ENCODE measurements at regions not wholly inside any gene's neighbourhood (a gene's known extent, or its start where the extent isn't known, plus 50 kb on each side); places are given as distances from the start of the nearest gene placed in this dataset.

DNA sequence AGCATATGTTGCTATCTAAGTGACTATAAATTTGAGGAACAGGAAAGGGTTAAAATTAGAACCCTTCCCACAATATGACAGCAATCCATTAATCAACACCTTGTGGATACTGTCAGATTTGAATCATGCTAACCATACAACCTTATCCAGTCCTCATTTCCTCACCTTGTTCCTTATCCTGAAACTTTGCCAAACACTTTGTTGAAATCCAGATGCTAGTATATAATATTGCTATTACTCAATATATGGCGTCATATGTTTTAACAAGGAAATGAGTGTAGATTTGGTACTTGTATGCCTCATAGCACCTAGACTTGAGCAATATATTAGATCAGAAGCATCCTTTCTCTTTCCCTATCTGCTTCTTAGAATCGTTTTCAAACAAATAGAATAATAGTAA, 66.3 kb upstream of the SLC25A13 start:
- Histone ChIP-seq H3K9me3 (ENCODE audit: low read depth) (no peaks in the 10 kb centered on the region), H3K27me3 (no peaks in the 10 kb centered on the region), H3K27ac (no peak overlapping the region), H3K4me1 (ENCODE audit: low read depth) (no peaks in the 10 kb centered on the region), H3K4me3 (no peak overlapping the region), H3K36me3 (no peaks in the 10 kb centered on the region)
- TF ChIP-seq, protein P1, sequence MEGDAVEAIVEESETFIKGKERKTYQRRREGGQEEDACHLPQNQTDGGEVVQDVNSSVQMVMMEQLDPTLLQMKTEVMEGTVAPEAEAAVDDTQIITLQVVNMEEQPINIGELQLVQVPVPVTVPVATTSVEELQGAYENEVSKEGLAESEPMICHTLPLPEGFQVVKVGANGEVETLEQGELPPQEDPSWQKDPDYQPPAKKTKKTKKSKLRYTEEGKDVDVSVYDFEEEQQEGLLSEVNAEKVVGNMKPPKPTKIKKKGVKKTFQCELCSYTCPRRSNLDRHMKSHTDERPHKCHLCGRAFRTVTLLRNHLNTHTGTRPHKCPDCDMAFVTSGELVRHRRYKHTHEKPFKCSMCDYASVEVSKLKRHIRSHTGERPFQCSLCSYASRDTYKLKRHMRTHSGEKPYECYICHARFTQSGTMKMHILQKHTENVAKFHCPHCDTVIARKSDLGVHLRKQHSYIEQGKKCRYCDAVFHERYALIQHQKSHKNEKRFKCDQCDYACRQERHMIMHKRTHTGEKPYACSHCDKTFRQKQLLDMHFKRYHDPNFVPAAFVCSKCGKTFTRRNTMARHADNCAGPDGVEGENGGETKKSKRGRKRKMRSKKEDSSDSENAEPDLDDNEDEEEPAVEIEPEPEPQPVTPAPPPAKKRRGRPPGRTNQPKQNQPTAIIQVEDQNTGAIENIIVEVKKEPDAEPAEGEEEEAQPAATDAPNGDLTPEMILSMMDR (IDR thresholded peaks at IDR 0.05; ENCODE audit: low read depth, low read length): no peak
- DNase-seq (ENCODE audit: low read depth in 1 of 2, low spot score in 1 of 2): peak in 1 of 2 donors; percentile 71

GRCh38 chr7:96380111-96380512, 58.2 kb upstream of the SLC25A13 start:
- TF ChIP-seq, protein P1 (IDR thresholded peaks at IDR 0.05; ENCODE audit: low read depth, low read length): no peak
- no peak for DNase-seq (ENCODE audit: low read depth in 1 of 2, low spot score in 1 of 2)

GRCh38 chr7:96377399-96377798, 55.5 kb upstream of the SLC25A13 start:
- DNase-seq (ENCODE audit: low read depth in 1 of 2, low spot score in 1 of 2): no peak
- H3K9me3 ChIP-seq (ENCODE audit: low read depth): no peaks in the 10 kb centered on the region
- H3K27ac ChIP-seq: no peak overlapping the region
- TF ChIP-seq, protein P1 (IDR thresholded peaks at IDR 0.05; ENCODE audit: low read depth, low read length): no peak
- no peak overlapping the region for H3K4me3 ChIP-seq
- H3K36me3 ChIP-seq: no peaks in the 10 kb centered on the region
- no peaks in the 10 kb centered on the region for H3K4me1 ChIP-seq (ENCODE audit: low read depth)
- H3K27me3 ChIP-seq: no peaks in the 10 kb centered on the region

More at GRCh38 chr7:96380111-96380512, 58.2 kb upstream of the SLC25A13 start:
- no peaks in the 10 kb centered on the region for H3K27me3 ChIP-seq
- no peaks in the 10 kb centered on the region for H3K4me1 ChIP-seq (ENCODE audit: low read depth)
- no peaks in the 10 kb centered on the region for H3K9me3 ChIP-seq (ENCODE audit: low read depth)
- H3K27ac ChIP-seq: no peak overlapping the region
- H3K4me3 ChIP-seq: no peak overlapping the region
- no peaks in the 10 kb centered on the region for H3K36me3 ChIP-seq
